ENCODE measurements at regions not wholly inside any gene's neighbourhood (a gene's known extent, or its start where the extent isn't known, plus 50 kb on each side); places are given as distances from the start of the nearest gene placed in this dataset.

- TF ChIP-seq, protein P1, sequence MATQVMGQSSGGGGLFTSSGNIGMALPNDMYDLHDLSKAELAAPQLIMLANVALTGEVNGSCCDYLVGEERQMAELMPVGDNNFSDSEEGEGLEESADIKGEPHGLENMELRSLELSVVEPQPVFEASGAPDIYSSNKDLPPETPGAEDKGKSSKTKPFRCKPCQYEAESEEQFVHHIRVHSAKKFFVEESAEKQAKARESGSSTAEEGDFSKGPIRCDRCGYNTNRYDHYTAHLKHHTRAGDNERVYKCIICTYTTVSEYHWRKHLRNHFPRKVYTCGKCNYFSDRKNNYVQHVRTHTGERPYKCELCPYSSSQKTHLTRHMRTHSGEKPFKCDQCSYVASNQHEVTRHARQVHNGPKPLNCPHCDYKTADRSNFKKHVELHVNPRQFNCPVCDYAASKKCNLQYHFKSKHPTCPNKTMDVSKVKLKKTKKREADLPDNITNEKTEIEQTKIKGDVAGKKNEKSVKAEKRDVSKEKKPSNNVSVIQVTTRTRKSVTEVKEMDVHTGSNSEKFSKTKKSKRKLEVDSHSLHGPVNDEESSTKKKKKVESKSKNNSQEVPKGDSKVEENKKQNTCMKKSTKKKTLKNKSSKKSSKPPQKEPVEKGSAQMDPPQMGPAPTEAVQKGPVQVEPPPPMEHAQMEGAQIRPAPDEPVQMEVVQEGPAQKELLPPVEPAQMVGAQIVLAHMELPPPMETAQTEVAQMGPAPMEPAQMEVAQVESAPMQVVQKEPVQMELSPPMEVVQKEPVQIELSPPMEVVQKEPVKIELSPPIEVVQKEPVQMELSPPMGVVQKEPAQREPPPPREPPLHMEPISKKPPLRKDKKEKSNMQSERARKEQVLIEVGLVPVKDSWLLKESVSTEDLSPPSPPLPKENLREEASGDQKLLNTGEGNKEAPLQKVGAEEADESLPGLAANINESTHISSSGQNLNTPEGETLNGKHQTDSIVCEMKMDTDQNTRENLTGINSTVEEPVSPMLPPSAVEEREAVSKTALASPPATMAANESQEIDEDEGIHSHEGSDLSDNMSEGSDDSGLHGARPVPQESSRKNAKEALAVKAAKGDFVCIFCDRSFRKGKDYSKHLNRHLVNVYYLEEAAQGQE (tag by site-specific recombination; IDR thresholded peaks at IDR 0.05): no peak
- TF ChIP-seq, protein P2, sequence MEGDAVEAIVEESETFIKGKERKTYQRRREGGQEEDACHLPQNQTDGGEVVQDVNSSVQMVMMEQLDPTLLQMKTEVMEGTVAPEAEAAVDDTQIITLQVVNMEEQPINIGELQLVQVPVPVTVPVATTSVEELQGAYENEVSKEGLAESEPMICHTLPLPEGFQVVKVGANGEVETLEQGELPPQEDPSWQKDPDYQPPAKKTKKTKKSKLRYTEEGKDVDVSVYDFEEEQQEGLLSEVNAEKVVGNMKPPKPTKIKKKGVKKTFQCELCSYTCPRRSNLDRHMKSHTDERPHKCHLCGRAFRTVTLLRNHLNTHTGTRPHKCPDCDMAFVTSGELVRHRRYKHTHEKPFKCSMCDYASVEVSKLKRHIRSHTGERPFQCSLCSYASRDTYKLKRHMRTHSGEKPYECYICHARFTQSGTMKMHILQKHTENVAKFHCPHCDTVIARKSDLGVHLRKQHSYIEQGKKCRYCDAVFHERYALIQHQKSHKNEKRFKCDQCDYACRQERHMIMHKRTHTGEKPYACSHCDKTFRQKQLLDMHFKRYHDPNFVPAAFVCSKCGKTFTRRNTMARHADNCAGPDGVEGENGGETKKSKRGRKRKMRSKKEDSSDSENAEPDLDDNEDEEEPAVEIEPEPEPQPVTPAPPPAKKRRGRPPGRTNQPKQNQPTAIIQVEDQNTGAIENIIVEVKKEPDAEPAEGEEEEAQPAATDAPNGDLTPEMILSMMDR (tag by site-specific recombination; IDR thresholded peaks at IDR 0.05): no peak
- TF ChIP-seq ZNF311 (tag by site-specific recombination; IDR thresholded peaks at IDR 0.05; ENCODE audit: borderline replicate concordance) (no peak), SP7 (tag by site-specific recombination; IDR thresholded peaks at IDR 0.05) (no peak), ZNF292 (tag by site-specific recombination; IDR thresholded peaks at IDR 0.05; ENCODE audit: borderline replicate concordance, low read depth) (no peak), ZNF132 (tag by site-specific recombination; IDR thresholded peaks at IDR 0.05; ENCODE audit: borderline replicate concordance) (no peak), ZNF138 (tag by site-specific recombination; IDR thresholded peaks at IDR 0.05; ENCODE audit: borderline replicate concordance) (no peak), ZNF629 (tag by site-specific recombination; IDR thresholded peaks at IDR 0.05) (no peak), MEIS1 (CRISPR knock-in tag; IDR thresholded peaks at IDR 0.05; ENCODE audit: borderline replicate concordance) (no peak), ZBTB7A (tag by site-specific recombination; IDR thresholded peaks at IDR 0.05; ENCODE audit: low read depth) (no peak), ZNF776 (tag by site-specific recombination; IDR thresholded peaks at IDR 0.05; ENCODE audit: borderline replicate concordance) (no peak)
Observed at GRCh38 chr6:50217841-50218240, 168.1 kb upstream of the DEFB112 start.

Measured in HEK293 (cell line).